ENCODE measurements at regions not wholly inside any gene's neighbourhood (a gene's known extent, or its start where the extent isn't known, plus 50 kb on each side); places are given as distances from the start of the nearest gene placed in this dataset.

GRCh38 chr6:126195625-126196236, 144.2 kb upstream of the CENPW start (continued):
- TF ChIP-seq SRF (CRISPR knock-in tag; IDR thresholded peaks at IDR 0.05) (peak in 1 of 2 experiments; percentile 98; a peak in 2 of 4 replicates), MXD1 (CRISPR knock-in tag; IDR thresholded peaks at IDR 0.05; ENCODE audit: borderline replicate concordance, poor library complexity, severe bottlenecking) (no peak), CBFA2T3 (IDR thresholded peaks at IDR 0.05) (peak; percentile 61; the same call in 1 of the 2 replicates), TEAD4 (IDR thresholded peaks at IDR 0.05; ENCODE audit: low read length) (peak; percentile 73), TEAD4 (CRISPR knock-in tag; IDR thresholded peaks at IDR 0.05; ENCODE audit: borderline replicate concordance) (no peak), CSDE1 (IDR thresholded peaks at IDR 0.05) (no peak), TRIM24 (IDR thresholded peaks at IDR 0.05) (peak; percentile 42 to 64; a peak in 2 of 4 replicates), SP2 (IDR thresholded peaks at IDR 0.05; ENCODE audit: extremely low read depth, low read depth, low read length, poor library complexity, severe bottlenecking) (no peak), ZNF408 (CRISPR knock-in tag; IDR thresholded peaks at IDR 0.05; ENCODE audit: low read depth) (no peak), RAD51 (IDR thresholded peaks at IDR 0.05; ENCODE audit: borderline replicate concordance, low read depth) (peak; percentile 46), E2F5 (CRISPR knock-in tag; IDR thresholded peaks at IDR 0.05) (no peak), ZNF212 (CRISPR knock-in tag; IDR thresholded peaks at IDR 0.05) (no peak), THAP12 (CRISPR knock-in tag; IDR thresholded peaks at IDR 0.05) (no peak), PTTG1 (tag; IDR thresholded peaks at IDR 0.05; ENCODE audit: low read depth) (no peak), CEBPG (CRISPR knock-in tag; IDR thresholded peaks at IDR 0.05) (peak; percentile 86), CEBPG (tag; conservative IDR thresholded peaks at IDR 0.05 in 1 of 2, IDR thresholded peaks at IDR 0.05 in 1 of 2) (peak; percentile 8 to 95; a peak in 2 of 4 replicates), ATF3 (IDR thresholded peaks at IDR 0.05) (peak; percentile 94), ATF3 (CRISPR knock-in tag; conservative IDR thresholded peaks at IDR 0.05) (no peak)
